ENCODE measurements at regions not wholly inside any gene's neighbourhood (a gene's known extent, or its start where the extent isn't known, plus 50 kb on each side); places are given as distances from the start of the nearest gene placed in this dataset.

DNA sequence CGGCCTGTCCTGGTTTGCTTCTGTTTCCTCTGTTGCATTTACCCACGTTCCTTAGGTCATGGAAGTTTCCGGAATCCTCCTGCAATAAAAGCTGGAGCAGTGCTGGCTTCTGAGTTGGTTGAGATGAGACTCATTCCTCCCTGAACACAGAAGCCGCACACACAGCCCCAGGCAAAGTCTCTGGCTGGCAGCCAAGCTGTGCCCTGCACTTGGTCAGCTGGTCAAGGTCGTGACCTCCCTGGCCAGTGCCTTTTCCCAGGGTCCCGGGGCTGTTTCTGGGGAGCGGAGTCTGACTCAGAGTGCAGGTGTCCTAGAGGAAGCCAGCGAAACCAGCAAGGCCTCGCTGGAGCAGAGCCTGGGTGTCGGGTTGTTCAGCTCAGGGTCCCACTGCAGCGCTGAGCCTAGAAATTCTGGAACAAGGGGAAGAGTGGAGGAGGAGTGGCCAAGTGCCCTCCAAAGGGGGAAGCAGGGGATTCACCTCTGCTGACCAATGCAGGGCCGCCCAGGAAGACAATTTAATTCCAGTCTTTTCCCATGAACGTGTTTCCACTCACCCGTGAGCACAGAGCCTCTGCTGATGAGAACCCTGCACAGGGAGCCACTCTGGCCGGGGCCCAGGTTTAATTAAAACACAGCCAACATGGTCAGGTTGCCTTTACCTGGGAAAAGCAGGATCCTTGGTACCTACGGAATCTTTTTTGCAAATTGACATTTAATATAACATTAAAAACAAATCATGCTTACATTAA, 245.5 kb upstream of the PPP2R2D start:
- DNase-seq, result no peak

GRCh38 chr10:131656009-131656408, 244.8 kb upstream of the PPP2R2D start:
- no peak for DNase-seq

GRCh38 chr10:131656431-131656841, 244.4 kb upstream of the PPP2R2D start:
- DNase-seq, result no peak

- DNase-seq, result no peak
Observed at GRCh38 chr10:131657318-131657984, 243.4 kb upstream of the PPP2R2D start.

GRCh38 chr10:131657985-131658330, 242.8 kb upstream of the PPP2R2D start:
- DNase-seq, result no peak

GRCh38 chr10:131658476-131659110, 242.2 kb upstream of the PPP2R2D start:
- DNase-seq, result no peak

DNA sequence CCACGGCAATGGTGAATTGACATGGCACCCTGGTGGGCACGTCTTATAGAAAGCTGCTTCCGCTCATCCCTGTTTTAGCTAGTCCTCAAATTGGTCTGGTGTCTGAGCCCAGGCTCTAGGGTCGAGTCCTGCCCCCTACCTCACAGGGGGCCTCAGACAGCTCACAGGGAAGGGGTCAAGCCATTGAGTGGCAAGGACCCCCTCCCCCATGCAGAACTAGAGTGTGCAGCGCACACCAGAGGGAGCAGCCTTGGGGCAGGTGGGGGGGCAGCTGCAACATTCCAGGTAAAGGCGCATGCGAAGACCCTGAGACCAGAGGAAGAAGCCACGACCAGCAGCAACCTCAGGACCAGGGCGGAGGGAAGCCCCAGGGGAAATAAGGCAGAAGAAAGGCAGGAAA, 240.4 kb upstream of the PPP2R2D start:
- no peak for DNase-seq

- DNase-seq, result no peak
Observed at GRCh38 chr10:131662851-131663250, 238.0 kb upstream of the PPP2R2D start.

DNA sequence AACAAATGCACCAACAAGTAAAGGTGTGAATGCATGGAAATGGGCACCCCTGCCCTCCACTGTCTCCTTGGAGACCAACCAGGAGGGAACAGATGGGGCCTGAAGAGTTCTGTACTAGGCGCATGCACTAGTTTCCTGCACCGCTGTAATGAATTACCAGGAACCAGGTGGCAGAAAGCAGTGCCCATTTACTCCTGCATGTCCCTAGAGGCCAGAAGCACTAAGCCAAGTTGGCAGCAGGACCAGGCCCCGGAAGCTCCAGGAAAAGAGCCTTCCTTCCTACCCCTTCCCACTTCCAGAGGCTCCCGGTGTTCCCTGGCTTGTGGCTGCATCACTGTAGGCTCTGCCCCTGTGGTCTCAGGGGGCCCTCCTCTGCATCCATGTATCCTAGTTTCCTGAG, 237.5 kb upstream of the PPP2R2D start:
- peak; percentile 85 for DNase-seq

DNA sequence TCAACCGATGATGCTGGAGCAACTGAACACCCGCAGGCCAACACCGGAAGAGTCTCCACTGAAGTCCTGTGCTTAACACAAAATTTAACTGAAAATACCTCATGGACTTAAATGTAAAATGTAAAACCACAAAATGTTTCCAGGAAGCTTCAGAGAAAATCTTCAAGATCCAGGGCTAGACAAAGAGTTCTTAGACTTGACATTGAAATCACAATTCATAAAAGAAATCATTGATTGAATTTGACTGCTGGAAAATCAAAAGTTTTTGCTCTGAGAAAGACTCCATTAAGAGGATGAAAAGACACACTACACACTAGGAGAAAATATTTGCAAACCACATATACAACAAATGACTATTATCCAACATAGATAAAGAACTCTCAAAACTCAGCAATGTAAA, 234.7 kb upstream of the PPP2R2D start:
- DNase-seq, result no peak

- DNase-seq, result no peak
Observed at GRCh38 chr10:131667047-131667446, 233.8 kb upstream of the PPP2R2D start.

DNA sequence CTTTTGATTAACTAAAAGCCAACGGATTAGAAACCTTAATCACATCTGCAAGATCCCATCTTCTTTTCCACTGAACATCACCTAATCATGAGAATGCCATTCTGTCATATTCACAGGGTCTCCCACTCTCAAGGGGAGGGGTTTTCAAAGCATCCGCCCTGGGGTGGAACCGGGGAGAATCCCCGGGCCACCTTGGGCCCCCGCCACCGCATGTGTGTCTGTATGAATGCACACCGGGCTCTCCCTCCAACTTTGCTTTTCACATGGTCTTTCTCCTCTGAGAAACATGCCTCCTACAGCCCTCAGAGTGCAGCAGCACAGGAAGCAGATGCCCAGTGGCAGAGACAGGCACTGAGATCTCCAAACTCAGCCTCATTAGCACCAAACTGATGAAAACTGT, 233.2 kb upstream of the PPP2R2D start:
- DNase-seq, result no peak

DNA sequence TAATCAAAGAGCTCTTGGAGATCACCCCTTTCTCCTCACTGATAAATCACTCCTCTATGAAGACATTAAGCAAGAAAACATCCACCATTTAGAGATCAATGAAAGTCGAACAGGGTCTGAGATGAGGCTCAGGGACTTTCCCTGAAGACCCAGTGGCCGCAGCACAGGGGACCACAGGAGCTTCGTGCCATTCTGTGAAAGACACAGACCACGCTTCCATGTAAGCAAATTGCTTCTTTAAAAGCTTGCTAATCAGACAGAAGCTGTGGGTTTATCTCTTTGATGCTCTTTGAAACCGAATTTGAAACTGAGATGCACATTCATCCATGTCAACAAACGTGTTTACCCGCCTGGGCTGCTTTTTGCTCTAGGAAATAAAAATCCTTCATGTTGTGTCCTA, 231.9 kb upstream of the PPP2R2D start:
- no peak for DNase-seq

DNA sequence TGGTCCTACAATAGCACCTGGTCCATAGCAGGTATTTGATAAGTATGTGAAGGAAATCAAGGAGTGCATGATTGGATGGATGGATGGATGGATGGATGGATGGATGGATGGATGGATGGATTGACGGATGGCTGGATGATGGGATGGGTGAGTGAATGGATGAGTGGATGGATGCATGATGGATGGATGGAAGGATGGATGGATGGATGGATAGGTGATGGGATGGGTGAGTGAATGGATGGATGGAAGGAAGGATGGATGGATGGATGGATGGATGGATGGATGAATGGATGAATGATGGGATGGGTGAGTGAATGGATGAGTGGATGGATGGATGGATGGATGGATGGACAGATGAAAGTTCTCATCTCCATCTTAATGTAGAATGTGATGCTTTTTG, 231.0 kb upstream of the PPP2R2D start:
- DNase-seq, result no peak

DNA sequence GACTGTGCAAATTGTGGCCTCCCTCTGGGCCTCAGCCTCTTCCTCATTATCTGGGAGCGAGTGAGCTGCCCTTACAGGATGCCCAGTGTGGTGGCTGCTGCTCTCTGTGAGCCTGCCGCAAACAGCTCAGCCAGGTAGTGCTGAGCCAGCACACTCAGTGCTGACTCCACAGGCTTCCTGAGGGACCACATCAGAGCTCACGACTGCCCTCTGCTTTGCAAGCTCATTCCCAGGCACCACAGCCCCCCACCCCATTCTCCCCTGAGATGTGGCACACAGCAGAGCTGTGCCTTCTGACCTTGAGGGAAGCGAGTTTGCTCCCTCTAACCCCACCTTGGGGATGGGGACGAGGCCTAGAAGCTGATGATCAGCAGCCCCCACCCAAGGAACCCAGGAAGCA, 230.5 kb upstream of the PPP2R2D start:
- no peak for DNase-seq

DNA sequence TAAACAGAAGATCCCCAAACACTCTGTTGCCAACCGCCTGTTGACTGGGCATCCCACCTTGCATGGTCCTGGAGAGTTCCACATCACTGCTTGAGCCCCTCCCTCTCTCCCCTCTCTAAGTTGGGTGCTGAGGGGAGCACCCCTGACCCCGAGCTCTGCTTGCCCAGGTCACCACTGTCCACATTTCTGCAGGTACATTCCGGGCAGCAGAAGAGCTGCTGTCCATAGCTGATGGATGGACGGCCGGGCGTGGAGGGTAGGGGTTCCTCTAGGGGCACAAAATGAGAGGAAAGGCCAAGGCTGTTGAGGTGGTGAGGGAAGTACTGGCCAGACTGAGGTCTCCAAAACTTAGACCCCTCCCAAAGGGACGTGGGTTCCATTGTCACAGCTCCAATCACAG, 227.4 kb upstream of the PPP2R2D start:
- DNase-seq, result no peak

- DNase-seq, result no peak
Observed at GRCh38 chr10:131674130-131674529, 226.7 kb upstream of the PPP2R2D start.

DNA sequence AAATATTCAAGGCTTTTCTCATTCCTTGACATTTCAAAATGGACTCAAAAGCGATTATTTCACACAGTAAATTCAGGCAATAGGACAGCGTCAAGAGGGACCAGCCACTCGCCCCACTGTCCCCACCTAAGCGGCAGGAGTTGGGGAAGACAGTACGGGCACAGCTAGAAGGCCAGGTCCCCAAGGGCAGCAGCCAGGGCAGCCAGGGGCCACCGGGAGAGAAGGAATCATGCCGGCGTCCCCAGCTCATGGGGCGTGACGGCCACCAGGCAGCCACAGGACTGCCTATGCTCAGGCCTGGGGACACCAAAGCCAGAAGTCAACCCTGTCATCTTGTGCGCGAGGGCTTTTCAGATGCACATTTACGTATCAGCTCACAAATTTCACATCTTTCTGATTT, 225.7 kb upstream of the PPP2R2D start:
- DNase-seq, result no peak

DNA sequence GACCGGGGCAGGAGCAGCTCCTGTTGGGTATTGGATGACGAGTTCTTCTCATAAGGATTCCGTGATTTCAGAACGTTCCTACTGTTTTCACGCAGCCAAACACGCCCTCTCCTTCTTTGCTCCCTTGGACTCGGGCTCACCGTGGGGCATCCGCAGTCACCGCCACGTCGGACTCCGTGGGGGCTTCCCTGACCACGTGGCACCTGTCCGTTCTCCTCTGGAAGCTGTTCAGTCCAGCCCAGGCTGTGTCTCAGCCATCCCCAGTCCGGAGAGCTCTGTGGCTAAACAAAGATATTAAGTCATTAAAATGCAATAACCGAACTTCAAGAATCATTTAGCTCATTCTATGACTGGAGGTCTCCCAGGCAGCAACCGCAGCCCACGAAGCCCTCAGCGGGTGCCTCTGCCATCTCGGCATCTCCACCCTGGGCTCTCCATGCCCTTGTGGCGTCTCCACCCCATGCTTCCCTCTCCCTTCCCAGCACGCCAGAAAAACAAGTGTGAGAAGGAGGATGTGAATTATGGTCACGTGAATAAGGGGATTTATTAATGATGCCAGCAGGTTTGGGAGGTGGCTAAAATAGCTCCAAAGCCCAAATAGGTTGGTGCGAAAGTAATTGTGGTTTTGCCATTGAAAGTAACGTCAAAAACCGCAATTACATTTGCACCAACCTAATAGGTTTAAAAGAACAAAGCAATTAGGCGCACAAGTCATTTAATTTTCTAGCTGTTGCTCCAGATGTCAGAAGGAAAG, 224.6 kb upstream of the PPP2R2D start:
- no peak for DNase-seq

DNA sequence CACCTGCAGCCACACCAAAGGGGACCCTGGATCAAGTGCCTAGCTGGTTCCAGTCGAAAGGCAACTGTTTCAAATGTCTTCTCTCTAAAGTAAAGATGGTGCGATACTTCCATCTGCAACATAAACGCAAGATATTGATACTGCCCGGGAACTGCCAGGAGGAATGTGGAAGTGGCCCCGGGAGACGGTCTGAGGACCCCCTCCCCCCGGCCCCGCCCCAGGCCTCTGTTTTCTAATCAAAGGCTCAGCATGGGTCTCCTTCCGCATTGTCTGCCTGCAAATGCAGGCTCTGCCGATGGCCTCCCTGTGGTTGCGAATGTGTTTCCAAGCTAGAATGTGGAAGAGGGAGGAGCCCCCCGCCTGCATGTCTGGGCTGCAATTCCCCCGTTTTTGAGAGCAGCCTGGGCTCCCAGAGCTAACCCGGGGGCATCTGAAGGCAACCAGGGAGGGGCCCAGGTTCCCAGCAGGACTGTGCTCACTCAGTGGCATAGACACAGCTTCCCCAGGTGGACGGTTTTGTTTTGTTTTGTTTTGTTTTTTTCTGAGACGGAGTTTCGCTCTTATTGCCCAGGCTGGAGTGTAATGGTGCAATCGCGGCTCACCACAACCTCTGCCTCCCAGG, 223.9 kb upstream of the PPP2R2D start:
- DNase-seq, result no peak

GRCh38 chr10:131677671-131678070, 223.1 kb upstream of the PPP2R2D start:
- DNase-seq, result no peak

- DNase-seq, result no peak
Observed at GRCh38 chr10:131678171-131678570, 222.6 kb upstream of the PPP2R2D start.

DNA sequence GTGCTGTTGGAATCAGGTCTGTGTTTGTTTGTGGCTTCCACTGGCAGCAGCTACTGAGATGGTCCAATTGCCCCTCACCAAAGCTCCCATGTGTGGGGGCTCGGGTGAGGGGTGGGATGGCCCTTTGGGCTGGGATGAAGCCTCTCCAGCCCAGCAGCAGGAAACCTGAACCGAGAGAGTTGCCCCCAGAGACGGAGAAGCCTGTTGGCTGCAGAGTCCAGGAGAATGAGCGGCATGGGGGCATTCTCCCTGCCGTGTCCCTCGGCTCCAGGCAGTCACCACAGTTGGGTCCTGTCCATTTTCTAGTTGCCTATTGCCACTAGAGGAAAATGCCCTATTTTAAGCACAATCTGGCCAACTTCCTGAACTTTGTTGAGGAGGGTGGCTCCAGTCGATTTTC, 222.2 kb upstream of the PPP2R2D start:
- no peak for DNase-seq

All from DMS153 (cell line).